ENCODE measurements at regions not wholly inside any gene's neighbourhood (a gene's known extent, or its start where the extent isn't known, plus 50 kb on each side); places are given as distances from the start of the nearest gene placed in this dataset.
"Not testable (repeated sequence)": the region's sequence is repeated elsewhere in the genome, so short reads cannot be mapped to it uniquely, and the experiment has no call there.

- no peak for DNase-seq
These were observed 267.2 kb upstream of the MGMT start for GRCh38 chr10:129199826-129200225.

GRCh38 chr10:129203819-129204218 is 263.2 kb upstream of the MGMT start:
- DNase-seq: no peak

- DNase-seq: no peak
These were observed 259.7 kb upstream of the MGMT start for GRCh38 chr10:129207297-129207696.

- DNase-seq: no peak
These were observed 256.2 kb upstream of the MGMT start for GRCh38 chr10:129210876-129211275.

GRCh38 chr10:129213256-129213655 is 253.8 kb upstream of the MGMT start:
- no peak for DNase-seq

- not testable (repeated sequence) for DNase-seq
These were observed 253.0 kb upstream of the MGMT start for GRCh38 chr10:129213996-129214395.

- DNase-seq: no peak
These were observed 247.7 kb upstream of the MGMT start for GRCh38 chr10:129219364-129219763.

GRCh38 chr10:129222436-129222835 is 244.6 kb upstream of the MGMT start:
- DNase-seq: no peak

- no peak for DNase-seq
These were observed 243.7 kb upstream of the MGMT start for GRCh38 chr10:129223363-129223762.

- DNase-seq: no peak
These were observed 243.0 kb upstream of the MGMT start for GRCh38 chr10:129224065-129224464.

- DNase-seq: no peak
These were observed 235.2 kb upstream of the MGMT start for GRCh38 chr10:129231821-129232220.

- DNase-seq: no peak
These were observed 233.5 kb upstream of the MGMT start for GRCh38 chr10:129233351-129234148.

- DNase-seq: no peak
These were observed 230.8 kb upstream of the MGMT start for GRCh38 chr10:129236274-129236691.

- no peak for DNase-seq
These were observed 225.6 kb upstream of the MGMT start for GRCh38 chr10:129241461-129241860.

- no peak for DNase-seq
These were observed 222.7 kb upstream of the MGMT start for GRCh38 chr10:129244298-129244697.

GRCh38 chr10:129244757-129245156 is 222.3 kb upstream of the MGMT start:
- no peak for DNase-seq

- DNase-seq: no peak
These were observed 213.7 kb upstream of the MGMT start for GRCh38 chr10:129253161-129253864.

GRCh38 chr10:129253865-129254179 is 213.2 kb upstream of the MGMT start:
- no peak for DNase-seq

- no peak for DNase-seq
These were observed 208.6 kb upstream of the MGMT start for GRCh38 chr10:129258283-129258923.

- no peak for DNase-seq
These were observed 207.8 kb upstream of the MGMT start for GRCh38 chr10:129259128-129259815.

- no peak for DNase-seq
These were observed 194.9 kb upstream of the MGMT start for GRCh38 chr10:129272176-129272575.

- no peak for DNase-seq
These were observed 194.0 kb upstream of the MGMT start for GRCh38 chr10:129272866-129273650.

- DNase-seq: no peak
These were observed 193.2 kb upstream of the MGMT start for GRCh38 chr10:129273860-129274259.

All from activated CD4-positive, alpha-beta T cell treated with anti-CD3 and anti-CD28 coated beads, Interleukin-2, amount 50 U/mL, for 48 hours (primary cell).